Activated T-cell treated with anti-CD3 and anti-CD28 coated beads for 48 hours (primary cell): ENCODE measurements at regions not wholly inside any gene's neighbourhood (a gene's known extent, or its start where the extent isn't known, plus 50 kb on each side); places are given as distances from the start of the nearest gene placed in this dataset.
"Not testable (repeated sequence)": the region's sequence is repeated elsewhere in the genome, so short reads cannot be mapped to it uniquely, and the experiment has no call there.

ENCODE experiments used
- DNase-seq: peaks from one replicate; pipeline ENCODE4 v3.0.0-alpha.2; 2020; ENCODE audit warnings: low read depth

DNA sequence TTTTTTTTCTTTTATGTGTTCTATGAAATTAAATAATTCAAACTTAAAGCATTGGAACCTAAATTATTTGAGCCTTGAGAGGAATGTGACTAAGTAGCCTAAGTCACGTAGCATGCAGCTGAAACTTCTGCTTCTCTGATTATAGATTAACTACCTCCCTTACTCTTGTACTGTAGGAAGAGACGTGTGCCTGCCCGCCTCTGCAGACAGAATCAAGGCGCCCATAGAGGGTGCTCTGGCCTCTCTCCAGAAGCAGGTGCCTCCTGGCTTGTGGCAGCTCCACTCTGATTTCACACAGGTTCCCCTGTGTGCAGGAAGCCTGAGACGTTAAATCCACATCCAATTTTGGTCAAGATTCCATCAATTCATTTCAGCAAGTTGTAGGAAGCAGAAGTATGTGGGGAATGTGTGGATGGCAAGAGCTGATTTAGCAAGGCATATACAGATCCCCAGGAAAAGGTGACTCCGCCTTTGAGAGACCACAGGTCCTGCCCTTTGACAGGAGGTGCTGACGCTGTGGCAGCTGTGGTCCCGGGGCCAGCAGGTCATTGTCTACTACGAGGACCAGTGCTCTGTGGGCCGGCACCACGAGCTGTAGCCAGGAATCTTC lies 1418.8 kb downstream of the CDH11 start:
- DNase-seq: no peak

DNA sequence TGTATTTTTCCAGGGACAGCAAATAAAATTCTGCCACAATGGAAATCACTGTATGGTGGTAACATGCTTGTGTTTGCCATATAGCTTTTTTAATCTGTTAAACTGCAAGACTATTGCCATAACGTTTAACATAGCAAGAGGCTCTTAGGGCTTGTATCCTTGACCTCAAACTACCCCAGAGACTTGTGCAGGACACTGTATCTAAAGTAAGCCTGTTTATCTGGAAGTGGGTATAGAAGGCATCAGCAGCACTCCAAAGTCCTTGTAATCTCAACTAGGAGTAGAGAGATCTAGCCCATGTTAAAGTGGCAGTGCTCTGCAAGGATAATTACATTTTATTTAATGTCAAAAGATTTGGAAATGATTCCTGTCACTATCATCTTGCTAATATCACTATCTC lies 1424.1 kb downstream of the CDH11 start:
- no peak for DNase-seq

DNA sequence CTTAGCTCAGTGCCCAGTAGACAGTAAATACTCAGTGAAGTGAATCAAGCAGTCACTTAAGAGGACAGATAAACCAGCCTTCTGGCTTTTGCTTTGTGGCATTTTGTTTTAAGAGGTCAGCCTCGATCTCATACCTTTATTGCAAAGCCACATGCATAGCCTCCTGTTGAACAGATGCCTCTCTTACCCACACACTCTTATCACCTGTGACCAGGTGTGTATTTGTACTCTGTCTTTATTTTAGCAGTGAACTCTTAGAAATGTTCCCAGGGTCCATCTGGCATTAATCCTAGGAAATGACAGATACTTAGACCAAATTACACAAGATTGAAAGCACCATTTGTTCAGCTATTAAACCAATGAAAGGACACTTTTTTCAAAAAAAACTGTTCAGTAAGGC lies 1426.5 kb downstream of the CDH11 start:
- no peak for DNase-seq

DNA sequence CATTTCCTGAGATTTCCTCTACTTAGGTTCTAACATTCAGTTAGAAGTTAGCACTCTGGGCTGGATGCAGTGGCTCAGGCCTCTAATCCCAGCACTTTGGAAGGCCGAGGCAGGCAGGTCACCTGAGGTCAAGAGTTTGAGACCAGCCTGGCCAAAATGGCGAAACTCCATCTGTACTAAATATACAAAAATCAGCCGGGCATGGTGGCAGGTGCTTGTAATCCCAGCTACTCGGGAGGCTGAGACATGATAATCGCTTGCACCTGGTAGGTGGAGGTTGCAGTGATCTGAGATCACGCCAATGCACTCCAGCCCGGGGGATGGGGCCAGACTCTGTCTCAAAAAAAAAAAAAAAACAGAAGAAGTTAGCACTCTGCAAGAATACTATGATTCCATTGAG lies 1430.9 kb downstream of the CDH11 start:
- DNase-seq: no peak

DNA sequence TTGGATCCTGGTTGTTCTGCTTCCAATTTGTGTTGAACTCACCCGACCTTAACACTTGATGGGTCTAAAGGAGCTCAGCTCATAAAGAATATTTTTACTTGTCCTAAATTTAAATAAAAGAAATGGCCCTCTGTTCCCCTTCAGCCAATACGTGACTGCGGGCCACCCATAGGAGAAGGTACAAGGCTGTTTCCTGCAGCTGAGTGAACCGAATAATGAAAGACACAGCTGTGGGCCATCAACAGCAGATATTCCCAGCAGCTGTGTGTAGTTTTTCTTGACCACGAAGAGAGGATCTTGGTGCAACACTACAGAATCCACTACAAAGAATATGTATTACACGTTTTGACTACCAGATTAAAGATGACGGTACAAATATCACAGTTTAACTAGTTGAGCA lies 1431.6 kb downstream of the CDH11 start:
- no peak for DNase-seq

DNA sequence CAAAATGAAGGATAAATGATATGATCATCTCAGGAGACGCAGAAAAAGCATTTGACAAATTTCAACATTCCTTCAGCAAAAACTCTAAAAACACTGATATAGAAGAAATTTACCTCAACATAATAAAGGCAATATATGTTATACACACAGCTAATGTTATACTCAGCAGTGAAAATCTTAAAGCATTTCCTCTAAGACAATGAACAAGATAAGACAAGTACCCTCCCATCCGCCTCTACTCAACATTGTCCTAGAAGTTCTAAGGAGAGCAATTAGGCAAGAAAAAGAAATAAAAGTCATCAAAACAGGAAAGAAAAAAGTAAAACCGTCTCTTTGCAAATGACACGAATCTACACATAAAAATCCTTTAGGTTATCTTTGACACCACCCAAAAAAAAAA lies 1432.8 kb downstream of the CDH11 start:
- DNase-seq: no peak

DNA sequence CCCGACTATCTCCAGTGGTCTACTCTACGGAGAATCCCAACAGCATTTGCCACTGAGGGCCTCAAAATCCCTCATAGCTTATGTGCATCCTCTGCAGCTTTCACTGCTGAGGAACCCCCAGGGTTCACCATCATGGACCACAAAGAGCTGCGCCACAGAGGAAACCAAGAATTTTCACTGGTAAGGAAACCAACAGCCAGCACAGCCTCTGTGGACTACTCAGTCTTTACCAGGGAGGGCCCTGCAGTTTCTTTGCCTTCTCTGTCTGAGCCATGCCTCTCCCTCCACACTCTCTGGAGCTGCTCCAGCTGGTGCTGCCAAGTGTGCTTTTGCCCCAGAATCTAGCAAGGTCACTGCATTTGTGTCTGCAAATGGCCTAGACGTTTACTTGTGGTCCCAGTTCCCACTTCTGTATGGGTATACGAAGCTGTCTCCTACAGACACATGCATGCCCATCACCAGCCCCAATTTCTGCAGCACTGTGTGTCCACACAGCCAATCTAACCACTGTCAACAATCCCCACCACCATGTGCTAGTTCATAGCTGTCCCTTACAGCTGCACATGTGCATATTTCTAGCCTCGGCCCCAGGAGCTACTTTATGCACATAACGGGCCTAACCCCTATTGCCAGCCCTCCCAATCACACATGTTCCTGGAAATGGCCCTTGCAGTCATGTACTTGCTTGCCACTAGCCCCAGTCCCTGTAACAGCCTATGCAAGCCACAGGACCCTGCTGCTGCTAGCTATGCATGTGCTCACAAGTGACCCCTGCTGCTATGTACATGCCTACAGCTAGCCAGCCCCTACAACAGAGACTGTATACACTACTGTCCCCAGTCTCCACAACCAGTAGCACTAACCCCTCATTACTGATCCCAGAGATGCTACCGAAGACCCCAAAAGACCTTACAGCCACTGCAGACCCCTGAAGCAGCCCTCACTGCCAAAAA lies 1437.4 kb downstream of the CDH11 start:
- no peak for DNase-seq

DNA sequence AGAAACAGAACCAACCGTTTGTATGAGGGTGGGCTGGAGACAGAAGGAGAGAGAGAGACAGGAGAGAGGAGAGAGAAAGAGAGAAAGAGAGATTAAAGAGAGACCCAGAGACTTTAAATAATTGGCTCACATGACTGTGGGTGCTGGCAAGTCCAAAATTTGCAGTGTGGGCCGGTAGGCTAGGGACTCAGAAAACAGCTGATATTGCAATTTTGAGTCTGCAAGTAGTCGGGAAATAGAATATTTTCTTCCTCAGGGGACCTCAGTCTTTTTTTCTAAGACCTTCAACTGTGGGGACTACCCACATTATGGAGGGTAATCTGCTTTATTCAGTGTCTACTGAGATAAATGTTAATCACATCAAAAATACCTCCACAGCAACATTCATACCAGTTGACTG lies 1439.0 kb downstream of the CDH11 start:
- DNase-seq: no peak

DNA sequence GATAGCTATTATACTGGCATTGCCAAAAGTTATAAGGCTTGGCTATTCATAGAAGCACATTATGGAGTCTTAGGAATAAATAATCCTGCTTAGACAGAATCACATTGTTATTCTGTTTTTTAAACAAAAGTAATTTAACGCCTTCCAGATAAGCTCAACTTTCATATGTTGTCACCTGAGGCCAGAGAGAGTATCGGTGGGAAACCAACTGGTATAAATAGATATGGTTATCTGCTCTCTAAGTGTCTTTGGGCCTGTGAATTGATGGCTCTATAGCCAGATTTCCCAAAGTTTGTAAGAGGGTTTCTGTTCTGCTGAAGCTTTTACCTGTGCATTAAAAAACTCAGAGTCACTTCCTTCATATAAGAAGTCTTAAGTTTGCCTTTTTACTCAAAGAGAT lies 1449.4 kb downstream of the CDH11 start:
- no peak for DNase-seq

DNA sequence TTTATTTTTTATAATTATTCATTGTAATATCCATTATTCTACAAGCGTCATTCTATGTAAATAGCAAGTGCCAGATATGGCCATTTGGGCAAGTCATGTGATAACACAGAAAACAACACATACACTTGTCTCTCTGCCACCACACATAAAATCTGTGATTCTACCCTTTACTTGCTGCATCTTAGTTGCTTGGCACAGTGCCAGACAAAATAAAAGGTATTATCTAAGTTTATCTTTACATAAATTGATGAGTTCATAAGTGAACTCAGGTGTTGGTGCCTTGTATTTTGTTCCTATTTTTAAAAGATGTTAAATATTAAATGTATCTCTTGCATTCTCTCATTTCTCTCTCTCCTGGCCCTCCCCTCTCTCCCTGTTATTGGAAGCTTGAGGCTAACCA lies 1458.7 kb downstream of the CDH11 start:
- no peak for DNase-seq

DNA sequence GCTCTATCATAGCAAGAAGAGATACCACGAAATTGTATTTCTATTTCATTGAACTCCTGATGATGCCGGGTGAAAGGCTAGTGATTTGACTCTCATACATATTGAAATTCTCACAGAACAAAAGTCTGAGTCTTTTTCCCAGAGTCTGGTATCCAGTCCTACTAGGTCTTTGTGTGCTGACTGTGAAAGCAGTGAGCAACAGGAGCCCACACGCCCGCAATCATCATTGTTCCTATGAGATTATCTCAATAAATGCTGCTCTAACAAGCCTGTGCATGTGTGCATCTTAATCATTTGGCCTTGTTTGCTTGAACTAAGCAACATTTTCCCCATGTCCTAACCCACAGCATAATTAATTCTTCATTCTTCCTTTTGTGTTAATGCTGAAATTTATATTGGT lies 1466.0 kb downstream of the CDH11 start:
- no peak for DNase-seq

DNA sequence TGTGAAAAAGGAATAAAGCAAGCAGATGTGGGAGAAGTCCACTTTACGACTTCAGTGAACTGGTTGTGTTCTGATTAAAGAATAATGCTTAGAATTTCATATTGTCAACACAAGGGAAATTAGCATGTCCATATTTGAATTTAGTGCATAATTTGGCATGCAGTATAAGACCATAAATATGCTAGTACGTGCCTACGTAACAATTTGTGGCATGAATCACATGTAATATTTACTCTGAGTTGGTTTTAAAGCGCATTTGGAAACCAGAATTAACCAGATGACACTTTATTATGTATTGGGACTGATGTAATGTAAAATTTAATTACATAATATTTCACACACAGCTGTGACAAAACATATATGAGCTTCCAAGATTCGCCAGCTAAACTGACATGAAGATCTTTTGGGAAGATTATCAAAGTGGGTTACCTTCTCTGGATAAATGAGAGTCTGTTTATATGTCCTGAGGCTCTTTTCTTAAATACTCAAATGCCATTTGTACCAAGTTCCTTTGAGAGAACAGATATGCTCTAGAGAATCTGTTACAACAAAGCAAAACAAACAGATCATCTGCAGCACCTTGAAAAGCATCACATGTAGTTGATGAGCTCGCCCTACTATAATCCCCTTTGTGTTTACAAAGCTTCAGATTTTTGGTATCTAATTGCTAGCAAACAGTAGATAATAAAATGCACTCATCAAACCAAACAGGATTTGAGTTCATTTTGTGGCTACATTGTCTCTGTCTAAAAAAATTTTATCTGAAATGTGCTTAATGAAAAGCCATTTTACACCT lies 1468.6 kb downstream of the CDH11 start:
- DNase-seq: no peak

DNA sequence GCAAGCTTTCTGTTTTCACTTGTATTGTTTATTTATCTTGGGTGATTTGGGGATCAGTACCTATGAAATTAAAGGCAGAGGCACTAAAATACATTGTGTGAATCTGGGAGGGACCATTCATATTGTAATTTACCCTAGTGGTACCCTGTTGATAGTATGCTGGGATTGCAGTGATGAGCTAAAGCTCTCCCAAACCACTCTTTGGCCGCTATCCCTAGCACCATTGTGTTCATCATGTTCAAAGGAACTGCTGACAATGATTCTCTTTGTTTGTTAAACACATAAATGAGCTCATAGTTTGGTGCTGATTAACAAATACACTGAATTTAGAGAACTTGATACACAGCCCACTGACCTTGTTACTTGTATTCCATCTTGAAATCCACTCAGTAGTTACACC lies 1469.8 kb downstream of the CDH11 start:
- no peak for DNase-seq

DNA sequence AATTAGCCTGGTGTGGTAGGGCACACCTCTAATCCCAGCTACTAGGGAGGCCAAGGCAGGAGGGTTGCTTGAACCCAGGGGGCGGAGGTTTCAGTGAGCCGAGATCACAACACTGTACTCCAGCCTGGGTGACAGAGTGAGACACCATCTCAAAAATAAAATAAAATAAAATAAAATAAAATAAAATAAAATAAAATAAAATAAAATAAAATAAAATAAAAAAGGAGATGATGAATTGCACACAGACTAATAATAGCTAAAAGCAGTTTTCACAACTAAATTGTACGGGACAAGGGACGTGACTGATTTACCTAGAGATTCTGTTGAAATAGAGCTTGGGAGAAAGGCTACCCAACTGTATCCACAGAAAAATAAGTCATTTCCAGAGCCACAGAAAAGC lies 1471.3 kb downstream of the CDH11 start:
- no peak for DNase-seq

DNA sequence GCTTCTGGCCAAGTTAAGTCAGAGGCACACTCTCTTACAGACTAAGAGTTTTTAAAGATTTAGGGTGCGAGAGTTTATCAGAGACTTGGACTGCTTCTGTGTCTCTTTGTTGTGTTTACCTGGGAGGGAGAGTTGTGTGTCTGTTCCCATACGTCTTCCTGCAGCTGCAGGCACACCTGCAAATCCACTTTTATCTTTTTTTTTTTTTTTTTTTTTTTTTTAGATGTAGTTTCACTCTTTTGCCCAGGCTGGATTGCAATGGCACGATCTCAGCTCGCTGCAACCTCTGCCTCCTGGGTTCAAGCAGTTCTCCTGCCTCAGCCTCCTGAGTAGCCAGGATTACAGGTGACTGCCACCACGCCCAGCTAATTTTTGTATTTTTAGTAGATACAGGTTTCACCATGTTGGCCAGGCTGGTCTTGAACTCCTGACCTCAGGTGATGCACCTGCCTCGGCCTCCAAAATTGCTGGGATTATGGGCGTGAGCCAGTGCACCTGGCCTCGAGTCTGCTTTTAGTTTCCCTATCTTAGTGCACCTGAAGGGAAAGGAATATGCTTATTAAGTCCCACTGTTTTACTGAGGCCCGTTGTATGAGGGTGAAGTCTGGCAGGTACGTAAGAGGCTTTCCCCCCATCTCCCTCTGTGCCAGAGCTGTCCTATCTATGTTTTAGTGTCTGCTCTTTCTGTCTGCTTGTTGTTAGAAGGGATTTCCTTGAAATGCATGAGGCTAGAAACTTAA lies 1488.0 kb downstream of the CDH11 start:
- not testable (repeated sequence) for DNase-seq

DNA sequence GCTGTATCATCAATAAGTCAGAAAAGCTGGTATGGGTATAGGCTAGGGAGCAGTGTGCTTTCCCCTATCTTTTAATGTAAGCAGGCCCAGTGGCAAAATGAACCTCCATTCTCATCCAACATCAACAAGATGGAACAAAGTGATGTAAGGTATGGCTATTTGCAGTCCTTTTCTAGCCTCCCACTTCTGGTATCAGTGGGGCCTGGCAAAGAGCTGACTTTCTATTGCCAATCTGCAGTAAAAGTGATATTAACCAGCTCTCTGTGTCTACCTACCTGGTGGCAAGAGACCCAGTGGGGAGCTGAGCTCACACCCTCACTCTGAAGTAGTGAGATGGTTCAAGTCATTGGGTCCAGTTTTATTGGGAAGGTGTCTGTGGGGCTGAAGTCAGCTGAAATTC lies 1492.6 kb downstream of the CDH11 start:
- no peak for DNase-seq

DNA sequence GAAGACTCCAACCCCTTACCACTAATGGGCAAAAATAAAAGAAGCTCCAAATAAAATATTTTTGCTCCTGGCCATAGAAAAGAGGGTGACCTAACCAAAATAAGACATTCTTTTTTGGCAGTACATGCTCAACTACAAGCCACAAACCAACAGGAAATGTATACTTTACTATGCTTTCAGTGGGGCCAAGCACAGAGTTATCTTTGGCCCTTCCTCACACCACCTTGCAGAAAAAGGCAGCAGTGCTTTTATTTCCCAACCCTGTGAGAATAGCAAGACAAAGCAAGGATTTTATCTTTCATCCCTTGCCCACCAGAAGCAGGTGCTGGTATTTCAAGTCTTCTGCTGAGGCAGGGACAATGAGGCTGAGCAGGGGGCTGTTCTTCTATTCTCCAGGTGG lies 1493.1 kb downstream of the CDH11 start:
- no peak for DNase-seq

DNA sequence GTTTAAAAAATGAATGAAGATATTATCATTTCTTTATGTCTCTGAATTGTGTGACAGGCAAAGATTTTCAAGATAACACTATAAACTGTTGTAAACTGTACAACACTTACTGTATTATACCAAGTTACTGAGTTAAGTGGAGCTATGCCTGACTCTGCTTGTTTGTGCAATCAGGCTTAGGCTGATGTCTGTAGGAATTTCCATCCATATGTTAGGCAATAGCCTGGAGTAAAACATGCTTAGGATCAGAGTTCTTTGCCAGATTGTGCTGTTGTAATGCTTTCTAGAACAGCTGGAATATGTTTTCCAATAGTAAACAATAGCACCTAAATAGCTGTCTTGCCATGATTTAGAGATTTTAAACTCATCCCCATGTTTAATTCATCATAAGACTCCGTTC lies 1496.7 kb downstream of the CDH11 start:
- DNase-seq: no peak

DNA sequence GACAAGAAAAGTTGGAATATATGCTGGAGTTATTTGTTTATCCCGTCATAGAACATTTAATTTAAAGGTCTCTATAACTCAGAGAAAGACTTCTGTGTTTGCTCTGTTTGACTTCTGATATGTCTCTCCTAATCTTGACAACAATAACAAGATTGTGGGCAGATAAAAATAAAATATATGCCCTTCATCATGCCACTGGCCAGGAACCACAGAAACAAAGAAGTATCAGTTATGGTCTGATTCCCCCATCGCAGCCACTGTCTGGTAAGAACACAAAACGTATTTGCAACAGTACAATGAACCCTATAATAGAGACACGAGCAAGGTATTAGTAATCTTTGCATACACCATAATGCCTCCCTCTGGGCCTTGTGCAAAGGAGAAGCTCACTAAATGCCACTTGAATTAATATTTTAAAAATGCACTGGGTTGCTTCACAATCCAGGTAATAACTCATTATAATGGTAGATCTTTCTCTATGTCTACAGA lies 1498.3 kb downstream of the CDH11 start:
- DNase-seq: no peak

DNA sequence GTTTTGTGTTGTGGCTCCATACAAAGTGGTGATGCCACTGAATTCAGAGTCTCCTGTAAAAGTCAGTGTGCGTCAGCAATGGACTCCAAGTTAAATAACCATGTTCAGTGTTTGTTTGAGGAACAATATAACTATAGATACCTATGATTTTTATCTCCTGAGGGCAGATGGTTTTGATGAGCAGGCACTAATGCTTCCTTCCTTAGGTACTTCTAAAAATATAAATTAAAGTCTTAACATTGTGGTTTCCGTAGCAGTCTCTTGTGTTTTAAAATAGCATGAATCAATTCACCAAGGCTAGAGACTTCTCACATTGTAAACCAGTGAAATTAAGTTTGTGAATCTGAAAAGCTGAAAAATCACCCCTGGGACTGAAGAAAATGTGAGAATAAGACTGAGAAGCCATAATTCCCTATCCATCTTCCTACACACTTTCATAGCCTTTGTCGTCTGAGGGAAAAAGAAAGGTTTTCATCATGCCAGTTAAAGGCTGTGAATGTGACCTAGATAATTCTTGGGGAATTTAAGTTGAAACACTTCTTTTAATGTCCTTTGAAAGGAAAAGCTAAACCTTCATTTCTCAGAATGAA lies 1502.9 kb downstream of the CDH11 start:
- no peak for DNase-seq

DNA sequence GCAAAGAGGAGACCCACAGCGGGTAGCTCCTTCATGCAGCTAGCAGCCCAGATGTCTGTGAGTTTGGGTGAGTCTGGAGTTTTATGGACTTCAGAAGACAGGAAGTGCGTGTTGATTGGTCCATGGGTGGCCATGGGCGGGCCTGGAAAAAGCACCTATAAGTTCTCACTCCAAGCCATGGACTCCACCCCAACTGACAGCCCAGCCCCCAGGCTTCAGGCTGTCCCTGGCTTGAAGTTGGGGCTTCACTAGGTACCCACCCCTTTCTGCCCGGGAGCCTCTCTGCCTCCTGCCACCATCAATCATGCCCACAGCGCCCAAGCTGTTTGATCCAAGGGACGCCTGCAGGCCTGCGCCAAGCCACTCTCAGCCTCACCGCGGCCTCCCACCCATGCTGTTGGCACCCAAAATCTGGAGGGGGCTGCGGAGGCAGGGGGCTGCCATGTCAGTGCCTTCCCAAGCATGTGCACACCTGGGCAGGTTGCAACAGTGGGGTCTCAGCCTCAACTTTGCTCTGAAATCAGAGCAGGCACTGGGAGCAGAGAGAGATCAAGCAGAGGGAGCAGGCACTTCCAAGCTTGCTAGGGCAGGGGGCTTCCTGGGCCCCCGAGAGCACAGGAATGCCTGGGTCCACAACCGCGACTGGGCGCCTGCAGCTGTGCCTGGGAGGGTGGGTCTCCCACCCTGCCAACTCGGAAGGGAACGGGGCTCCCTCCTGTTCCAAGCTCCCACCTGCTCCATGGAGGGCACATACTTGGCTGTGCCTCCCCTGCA lies 1503.7 kb downstream of the CDH11 start:
- DNase-seq: no peak
